GM12878 (cell line): ENCODE measurements at regions not wholly inside any gene's neighbourhood (a gene's known extent, or its start where the extent isn't known, plus 50 kb on each side); places are given as distances from the start of the nearest gene placed in this dataset.

ENCODE experiments used
- ATAC-seq: fragments of 200-7000 bp; cut with Tn5 transposase; 3 replicates; pipeline ENCODE4 v1.9.1; 2020; ENCODE audit warnings: mild to moderate bottlenecking, moderate library complexity
- BruUV-seq: library from RNA; stranded (reverse); fragments of 400-500 nt; replicated peaks from 2 replicates; lab custom pipeline; 2021; lab: Mats Ljungman, UMichigan
- CTCF ChIA-PET: fragments of 300-600 bp; sonication (Branson Sonifier 250); formaldehyde crosslinking; extraction: SDS; loops from one replicate; lab custom pipeline; 2021; ENCODE audit warnings: inconsistent platforms; lab: Yijun Ruan, JAX
- POLR2A ChIA-PET: fragments of 350-600 bp; formaldehyde crosslinking; extraction: SDS; loops from one replicate; lab custom pipeline; 2021; ENCODE audit warnings: inconsistent platforms; lab: Charles Lee
- RAD21 ChIA-PET: fragments of 300-600 bp; sonication (Branson Sonifier 250); formaldehyde crosslinking; loops from one replicate; lab custom pipeline; 2023; ENCODE audit warnings: antibody characterized with exemption; ENCODE audit not compliant: unreplicated experiment; lab: Charles Lee
- SMC1A ChIA-PET: fragments of 300-600 bp; sonication (Branson Sonifier 250); formaldehyde crosslinking; loops from one replicate; lab custom pipeline; 2023; ENCODE audit not compliant: unreplicated experiment, uncharacterized antibody; lab: Charles Lee
- DNase-seq: peaks from one replicate; pipeline ENCODE4 v3.0.0-alpha.2; 2011; ENCODE audit warnings: low read depth, low spot score
- FAIRE-seq: peaks from 3 replicates; lab custom pipeline; 2011; peaks lifted over from hg19 to GRCh38; lab: Jason Lieb, UNC
- H2AFZ ChIP-seq: 2 replicates; pipeline ENCODE4 v1.6.0; 2011; ENCODE audit warnings: low read depth, low read length, control low read depth; ENCODE audit not compliant: control insufficient read depth
- H3K27ac ChIP-seq: 2 replicates; pipeline ENCODE4 v1.5.1; 2011; ENCODE audit warnings: control low read depth; ENCODE audit not compliant: control insufficient read depth, insufficient read depth
- H3K27me3 ChIP-seq, 2 experiments: replicated peaks in 1 of 2; 2 replicates each; pipeline versions ENCODE4 v1.6.0 to v1.6.1; 2011; ENCODE audit warnings: low read length in 1 of 2; ENCODE audit not compliant: control insufficient read depth in 2 of 2, insufficient read depth in 2 of 2
- H3K36me3 ChIP-seq, 2 experiments: 2 replicates each; pipeline ENCODE4 v1.5.1; 2011; ENCODE audit warnings: low read length in 1 of 2; ENCODE audit not compliant: control insufficient read depth in 2 of 2, insufficient read depth in 2 of 2
- H3K4me1 ChIP-seq: 2 replicates; pipeline ENCODE4 v1.6.1; 2011; ENCODE audit warnings: mild to moderate bottlenecking, low read length, moderate library complexity, mixed read lengths; ENCODE audit not compliant: control insufficient read depth, insufficient read depth
- H3K4me2 ChIP-seq: 2 replicates; pipeline ENCODE4 v1.6.0; 2011; ENCODE audit warnings: control low read depth; ENCODE audit not compliant: control insufficient read depth, insufficient read depth
- H3K4me3 ChIP-seq: fragments of 200-600 bp; sonication (generic); 2 replicates; pipeline ENCODE4 v1.5.1; 2016
- H3K79me2 ChIP-seq: 2 replicates; pipeline ENCODE4 v1.6.0; 2011; ENCODE audit warnings: low read length; ENCODE audit not compliant: control insufficient read depth, insufficient read depth
- H3K9ac ChIP-seq: 2 replicates; pipeline ENCODE4 v1.8.0; 2011; ENCODE audit warnings: low read length, control low read depth, mixed read lengths; ENCODE audit not compliant: control insufficient read depth, insufficient read depth
- H3K9me3 ChIP-seq: replicated peaks from 3 replicates; pipeline ENCODE4 v1.5.1; 2011; ENCODE audit warnings: mild to moderate bottlenecking, low read length; ENCODE audit not compliant: control insufficient read depth, insufficient read depth
- H4K20me1 ChIP-seq: 2 replicates; pipeline ENCODE4 v1.6.0; 2011; ENCODE audit not compliant: control insufficient read depth, insufficient read depth
- ATF2 ChIP-seq: IDR thresholded peaks from 2 replicates; pipeline ENCODE4 v1.6.1; 2012; ENCODE audit warnings: low read length, inconsistent platforms
- BACH1 ChIP-seq: fragments of 450-650 bp; IDR thresholded peaks from 2 replicates; pipeline ENCODE4 v1.6.1; 2017; ENCODE audit warnings: mild to moderate bottlenecking, borderline replicate concordance
- CBFB ChIP-seq: IDR thresholded peaks from 2 replicates; pipeline ENCODE4 v1.6.1; 2016; ENCODE audit warnings: antibody characterized with exemption, low read depth
- DPF2 ChIP-seq: fragments of 450-650 bp; IDR thresholded peaks from 2 replicates; pipeline ENCODE4 v1.6.1; 2017; ENCODE audit warnings: mild to moderate bottlenecking
- E4F1 ChIP-seq: fragments of 450-650 bp; IDR thresholded peaks from 2 replicates; pipeline ENCODE4 v1.6.1; 2018; ENCODE audit warnings: borderline replicate concordance, mild to moderate bottlenecking; ENCODE audit not compliant: partially characterized antibody
- MEF2B ChIP-seq: fragments of 450-650 bp; IDR thresholded peaks from 2 replicates; pipeline ENCODE4 v1.6.1; 2018; ENCODE audit warnings: mild to moderate bottlenecking, moderate library complexity; ENCODE audit not compliant: partially characterized antibody, poor library complexity, severe bottlenecking
- MLLT1 ChIP-seq: fragments of 450-650 bp; IDR thresholded peaks from 2 replicates; pipeline ENCODE4 v1.6.1; 2016; ENCODE audit warnings: mild to moderate bottlenecking
- NBN ChIP-seq: fragments of 450-650 bp; IDR thresholded peaks from 2 replicates; pipeline ENCODE4 v1.6.1; 2016
- ZBTB33 ChIP-seq: fragments of 450-650 bp; IDR thresholded peaks from 2 replicates; pipeline ENCODE4 v1.6.1; 2017; ENCODE audit warnings: mild to moderate bottlenecking
- WGBS: methylation state at CpG from one replicate; pipeline ENCODE4 v1.1.6; 2016; ENCODE audit warnings: low lambda C conversion rate; ENCODE audit not compliant: insufficient replicate concordance, insufficient coverage; ENCODE audit errors: missing lambda C conversion rate; 5-methylcytosine and 5-hydroxymethylcytosine counted together
- in situ Hi-C: fragments of 300-500 bp; cut with MboI; formaldehyde crosslinking; loops from 9 replicates; pipeline ENCODE4 v1.14.3; 2018; ENCODE audit warnings: mixed read lengths
- intact Hi-C: fragments of 100-400 bp; cut with micrococcal nuclease; formaldehyde crosslinking; loops from one replicate; pipeline ENCODE4 v1.14.2; 2022; ENCODE audit not compliant: unreplicated experiment

- no peak for DNase-seq
- Histone ChIP-seq H4K20me1 (no peaks in the 10 kb centered on the region), H3K27me3 (no peaks in the 10 kb centered on the region)
- CTCF ChIA-PET = interaction anchor here (0.6 kb wide), 1 partner anchor 282 kb away, joined by 3 read pairs; no protein-coding TSS in a partner anchor
- intact Hi-C loops = no loop called here
- no peak for ATAC-seq
- BruUV-seq = no TSS peak
- no peak for FAIRE-seq
- TF ChIP-seq NBN = no peak
- TF ChIP-seq CBFB = no peak
- no peak for TF ChIP-seq DPF2
- TF ChIP-seq MLLT1 = no peak
- TF ChIP-seq ATF2 = no peak
- no peak for TF ChIP-seq BACH1
- TF ChIP-seq MEF2B = no peak
- no peak for TF ChIP-seq E4F1
- TF ChIP-seq ZBTB33 = no peak
- TF ChIP-seq, all 136 proteins: peak for 0
- H3K9me3 ChIP-seq = no peaks in the 10 kb centered on the region
- H3K4me2 ChIP-seq = no peak overlapping the region
- no peak overlapping the region for H3K4me3 ChIP-seq
- H3K79me2 ChIP-seq = no peaks in the 10 kb centered on the region
- no peak overlapping the region for H3K27ac ChIP-seq
- in situ Hi-C loops = no loop called here
- H3K36me3 ChIP-seq = no peaks in the 10 kb centered on the region
- POLR2A ChIA-PET = no interaction called here
- no peak overlapping the region for H2AFZ ChIP-seq
- no peak overlapping the region for H3K9ac ChIP-seq
- no peaks in the 10 kb centered on the region for H3K4me1 ChIP-seq
- RAD21 ChIA-PET = no interaction called here
- 24% methylated on average over 3 of the region's 3 CpGs for WGBS
- SMC1A ChIA-PET = no interaction called here
These were observed 673.1 kb downstream of the SOCS6 start for GRCh38 chr18:70961939-70962338.
